GM12875 (cell line): ENCODE measurements at regions not wholly inside any gene's neighbourhood (a gene's known extent, or its start where the extent isn't known, plus 50 kb on each side); places are given as distances from the start of the nearest gene placed in this dataset.

Experiments used
- H3K4me3 ChIP-seq: one replicate; pipeline ENCODE4 v1.5.1; 2011; ENCODE audit warnings: low read depth, low read length, control low read depth
- TF ChIP-seq, protein P1 (sequence below): IDR thresholded peaks from 2 replicates; pipeline ENCODE4 v1.5.1; 2011; ENCODE audit warnings: low read depth, mild to moderate bottlenecking, control low read depth, inconsistent platforms, low read length, moderate library complexity, borderline replicate concordance; ENCODE audit not compliant: insufficient read depth

DNA sequence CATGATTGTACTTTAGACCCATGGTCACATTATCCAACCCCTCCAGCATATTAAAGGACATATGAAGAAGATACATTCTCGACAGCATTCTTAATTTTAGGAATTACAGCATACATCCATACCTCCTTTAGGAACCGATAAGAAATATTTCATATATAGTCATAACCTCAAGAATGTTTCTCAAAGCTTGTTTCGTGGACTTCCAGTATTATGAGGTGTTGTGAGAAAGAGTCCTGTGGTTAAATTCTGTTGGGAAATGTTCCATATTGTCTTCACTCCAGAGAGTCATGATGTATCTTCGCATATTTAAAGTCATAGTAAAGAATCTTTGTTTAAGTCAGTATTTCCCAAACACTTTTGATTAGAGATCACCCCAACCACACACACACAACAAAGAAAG lies 321.0 kb upstream of the SNX7 start:
- H3K4me3 ChIP-seq: no peak overlapping the region
- TF ChIP-seq, protein P1, sequence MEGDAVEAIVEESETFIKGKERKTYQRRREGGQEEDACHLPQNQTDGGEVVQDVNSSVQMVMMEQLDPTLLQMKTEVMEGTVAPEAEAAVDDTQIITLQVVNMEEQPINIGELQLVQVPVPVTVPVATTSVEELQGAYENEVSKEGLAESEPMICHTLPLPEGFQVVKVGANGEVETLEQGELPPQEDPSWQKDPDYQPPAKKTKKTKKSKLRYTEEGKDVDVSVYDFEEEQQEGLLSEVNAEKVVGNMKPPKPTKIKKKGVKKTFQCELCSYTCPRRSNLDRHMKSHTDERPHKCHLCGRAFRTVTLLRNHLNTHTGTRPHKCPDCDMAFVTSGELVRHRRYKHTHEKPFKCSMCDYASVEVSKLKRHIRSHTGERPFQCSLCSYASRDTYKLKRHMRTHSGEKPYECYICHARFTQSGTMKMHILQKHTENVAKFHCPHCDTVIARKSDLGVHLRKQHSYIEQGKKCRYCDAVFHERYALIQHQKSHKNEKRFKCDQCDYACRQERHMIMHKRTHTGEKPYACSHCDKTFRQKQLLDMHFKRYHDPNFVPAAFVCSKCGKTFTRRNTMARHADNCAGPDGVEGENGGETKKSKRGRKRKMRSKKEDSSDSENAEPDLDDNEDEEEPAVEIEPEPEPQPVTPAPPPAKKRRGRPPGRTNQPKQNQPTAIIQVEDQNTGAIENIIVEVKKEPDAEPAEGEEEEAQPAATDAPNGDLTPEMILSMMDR: no peak

DNA sequence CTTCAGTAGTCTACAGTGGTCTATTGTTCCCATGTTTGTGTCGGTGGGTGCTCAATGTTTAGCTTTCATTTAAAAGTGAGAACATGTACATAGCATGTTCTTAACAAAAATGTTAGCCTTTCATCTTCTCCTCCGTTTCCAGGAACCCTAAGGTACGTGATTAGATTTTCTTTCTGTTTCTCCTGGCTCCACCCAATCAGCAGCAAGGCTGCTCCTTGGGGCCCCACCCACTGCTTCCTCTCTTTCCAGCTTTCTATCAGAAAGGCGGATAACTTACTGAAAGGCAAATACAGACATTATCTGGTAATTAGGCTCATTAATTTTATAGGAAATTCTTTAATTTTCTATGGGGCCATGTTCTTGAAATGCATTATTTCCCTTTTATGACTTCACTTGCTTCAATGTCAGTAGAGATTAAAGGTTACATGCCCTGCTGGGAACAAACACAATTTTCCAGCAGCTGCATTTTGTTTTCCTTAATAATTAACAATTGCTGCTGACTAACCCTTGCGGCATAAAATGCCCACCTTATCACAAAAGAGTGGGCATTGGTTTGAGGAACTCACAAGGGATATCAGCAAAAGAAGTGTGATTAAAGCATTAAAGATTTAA lies 324.9 kb upstream of the SNX7 start:
- TF ChIP-seq, protein P1: no peak
- no peak overlapping the region for H3K4me3 ChIP-seq

DNA sequence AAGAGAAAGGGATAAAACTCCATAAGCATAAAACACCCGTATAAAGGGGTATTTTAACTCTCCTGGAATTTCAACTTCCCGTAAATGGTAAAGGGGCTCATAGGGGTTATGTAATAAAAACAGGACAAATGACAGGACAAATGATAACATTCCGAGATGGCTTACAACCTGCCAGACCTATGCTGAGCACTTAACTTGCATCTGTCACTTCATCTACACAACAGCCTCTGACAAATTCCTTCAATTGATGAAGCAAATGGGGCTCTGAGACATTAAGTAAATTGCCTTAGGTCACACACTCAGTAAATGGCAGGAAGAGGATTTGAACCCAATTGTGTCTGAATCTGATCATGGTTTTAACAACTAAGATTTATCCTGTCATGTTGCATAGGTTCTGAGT lies 327.6 kb upstream of the SNX7 start:
- TF ChIP-seq, protein P1: no peak

DNA sequence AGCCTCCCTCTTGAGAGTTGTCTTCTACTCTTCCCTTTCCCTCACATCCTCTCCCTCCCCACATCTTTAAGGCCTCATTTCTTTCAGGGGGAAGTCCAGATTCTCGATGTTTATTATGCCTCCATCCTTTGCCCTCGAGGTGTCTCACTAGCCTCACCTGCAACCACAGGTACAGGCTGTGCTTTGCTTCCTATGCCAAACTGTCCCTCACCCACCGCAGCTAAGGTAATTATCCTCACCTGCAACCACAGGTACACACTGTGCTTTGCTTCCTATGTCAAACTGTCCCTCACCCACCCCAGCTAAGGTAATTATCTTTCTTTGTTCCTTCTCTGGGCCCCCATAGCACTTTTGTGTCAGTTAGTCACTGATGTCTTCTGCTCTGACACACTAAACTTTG lies 328.1 kb upstream of the SNX7 start:
- no peak overlapping the region for H3K4me3 ChIP-seq

More for the DNA sequence above, 327.6 kb upstream of the SNX7 start:
- no peak overlapping the region for H3K4me3 ChIP-seq

DNA sequence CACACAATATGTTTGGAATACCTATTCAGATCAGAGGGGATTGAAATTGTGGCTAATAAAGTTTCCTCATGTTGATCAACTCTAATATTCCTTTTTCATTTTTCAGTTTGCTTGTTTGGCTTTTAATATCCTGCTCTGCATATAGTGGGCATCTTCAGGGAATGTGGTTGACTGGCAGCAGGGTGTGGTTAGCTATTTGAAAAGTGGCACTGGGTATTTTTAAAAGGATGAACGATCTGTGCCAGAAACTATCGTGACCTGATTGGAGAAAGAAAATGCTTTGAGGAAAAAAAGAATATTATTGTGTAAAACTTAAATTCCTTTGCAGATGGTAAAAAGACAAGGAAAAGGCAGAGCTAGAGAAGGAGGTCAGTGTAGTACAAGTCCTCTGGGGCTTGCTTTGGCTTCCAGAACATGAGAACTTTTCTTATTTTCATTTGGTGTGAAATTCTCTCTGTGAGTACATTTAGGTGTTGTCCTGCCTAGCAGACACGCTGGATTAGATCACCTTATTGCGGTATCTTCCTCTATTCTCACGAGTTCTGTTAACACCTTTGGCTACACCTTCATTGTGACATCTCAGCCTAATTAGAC lies 329.7 kb upstream of the SNX7 start:
- TF ChIP-seq, protein P1: no peak
- H3K4me3 ChIP-seq: no peak overlapping the region

More for the DNA sequence above, 328.1 kb upstream of the SNX7 start:
- TF ChIP-seq, protein P1: no peak

DNA sequence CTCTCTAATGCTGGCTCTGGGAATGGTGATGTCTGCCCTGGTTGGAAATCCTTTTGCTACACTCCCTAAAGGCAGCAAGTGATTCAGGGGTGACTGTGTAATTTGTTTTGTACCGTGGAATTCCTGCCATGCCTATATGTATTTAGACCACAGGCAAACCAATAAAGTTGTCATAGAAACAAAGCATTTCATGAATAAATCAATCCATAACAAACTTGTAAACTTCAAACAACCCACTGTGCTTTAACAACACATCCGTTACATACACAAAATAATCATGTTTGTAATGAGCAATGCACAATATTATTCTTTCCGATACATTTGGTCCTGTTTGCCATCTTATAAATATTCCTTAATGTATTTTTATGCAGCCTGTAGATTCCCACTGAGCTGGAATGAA lies 330.3 kb upstream of the SNX7 start:
- TF ChIP-seq, protein P1: no peak
- no peak overlapping the region for H3K4me3 ChIP-seq

DNA sequence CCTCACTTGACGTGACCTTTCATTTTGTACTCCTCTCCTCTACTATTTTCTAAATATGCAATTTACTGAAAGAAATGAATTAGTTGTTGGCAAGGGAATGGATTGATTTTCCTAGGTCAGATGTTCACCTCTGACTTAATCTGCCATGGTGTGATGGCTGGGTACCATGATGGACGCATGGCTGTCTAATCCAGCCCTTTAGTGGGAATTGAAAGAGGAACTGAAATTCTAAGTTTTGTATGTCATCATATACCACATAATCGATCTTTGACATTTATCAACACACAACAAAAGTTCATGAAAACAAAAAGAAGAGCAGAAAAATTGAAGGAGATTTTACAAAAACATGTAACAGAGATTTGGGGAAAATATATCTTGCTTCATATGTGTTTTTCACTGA lies 331.3 kb upstream of the SNX7 start:
- TF ChIP-seq, protein P1: no peak
- H3K4me3 ChIP-seq: no peak overlapping the region
